DOHH2 (cell line): ENCODE measurements at regions not wholly inside any gene's neighbourhood (a gene's known extent, or its start where the extent isn't known, plus 50 kb on each side); places are given as distances from the start of the nearest gene placed in this dataset.

ENCODE experiments used
- H3F3A ChIP-seq: fragments of 200-600 bp; sonication (generic), shearing (Covaris generic); 2 replicates; pipeline ENCODE4 v1.6.0; 2016; ENCODE audit warnings: antibody characterized with exemption, mild to moderate bottlenecking; ENCODE audit not compliant: control insufficient read depth, insufficient read depth
- H3K27ac ChIP-seq: fragments of 200-600 bp; sonication (generic); 2 replicates; pipeline ENCODE4 v1.5.1; 2014; ENCODE audit warnings: low read depth, mild to moderate bottlenecking, low read length, moderate library complexity
- H3K27me3 ChIP-seq: fragments of 200-600 bp; sonication (generic); 2 replicates; pipeline ENCODE4 v1.6.1; 2014; ENCODE audit warnings: mild to moderate bottlenecking, low read length, mixed read lengths; ENCODE audit not compliant: control insufficient read depth
- H3K36me3 ChIP-seq: fragments of 200-600 bp; sonication (generic); 2 replicates; pipeline ENCODE4 v1.6.1; 2014; ENCODE audit warnings: mild to moderate bottlenecking, low read length, moderate library complexity, mixed read lengths; ENCODE audit not compliant: control insufficient read depth
- H3K4me1 ChIP-seq: fragments of 200-600 bp; sonication (generic); 2 replicates; pipeline ENCODE4 v1.6.1; 2014; ENCODE audit warnings: mild to moderate bottlenecking, low read length, mixed read lengths; ENCODE audit not compliant: control insufficient read depth
- H3K4me2 ChIP-seq: fragments of 200-600 bp; sonication (generic); 2 replicates; pipeline ENCODE4 v1.6.0; 2014; ENCODE audit warnings: mild to moderate bottlenecking, low read length, moderate library complexity
- H3K4me3 ChIP-seq: fragments of 200-600 bp; sonication (generic); 2 replicates; pipeline ENCODE4 v1.5.1; 2014; ENCODE audit warnings: mild to moderate bottlenecking, low read length, mixed read lengths
- H3K79me2 ChIP-seq: fragments of 200-600 bp; sonication (generic); 2 replicates; pipeline ENCODE4 v1.6.1; 2014; ENCODE audit warnings: mild to moderate bottlenecking, low read length, mixed read lengths; ENCODE audit not compliant: control insufficient read depth
- H3K9me2 ChIP-seq: fragments of 200-600 bp; sonication (generic); replicated peaks from 2 replicates; pipeline ENCODE4 v1.6.1; 2014; ENCODE audit warnings: mild to moderate bottlenecking, low read length, mixed read lengths; ENCODE audit not compliant: control insufficient read depth
- H3K9me3 ChIP-seq: fragments of 200-600 bp; sonication (generic); 2 replicates; pipeline ENCODE4 v1.6.1; 2014; ENCODE audit warnings: antibody characterized with exemption, low read length, mixed read lengths; ENCODE audit not compliant: control insufficient read depth, insufficient read depth
- H4K20me1 ChIP-seq: fragments of 200-600 bp; sonication (generic); 2 replicates; pipeline ENCODE4 v1.6.0; 2014; ENCODE audit warnings: low read depth, mild to moderate bottlenecking, antibody characterized with exemption, low read length, moderate library complexity; ENCODE audit not compliant: control insufficient read depth, insufficient read depth
- CTCF ChIP-seq: fragments of 200-600 bp; sonication (generic); IDR thresholded peaks from one replicate; pipeline ENCODE4 v1.5.1; 2014; ENCODE audit warnings: antibody characterized with exemption, mild to moderate bottlenecking, low read depth, low read length; ENCODE audit not compliant: poor library complexity, severe bottlenecking
- EZH2phosphoT487 ChIP-seq: fragments of 200-600 bp; sonication (generic); IDR thresholded peaks from 2 replicates; pipeline ENCODE4 v1.6.1; 2017; ENCODE audit warnings: borderline replicate concordance, mild to moderate bottlenecking, antibody characterized with exemption, low read length, moderate library complexity, mixed read lengths

- Histone ChIP-seq H3K9me3 (no peaks in the 10 kb centered on the region), H4K20me1 (no peaks in the 10 kb centered on the region), H3K4me2 (no peak overlapping the region), H3K27me3 (no peaks in the 10 kb centered on the region), H3K36me3 (no peaks in the 10 kb centered on the region), H3K79me2 (no peaks in the 10 kb centered on the region), H3K4me1 (no peaks in the 10 kb centered on the region), H3F3A (no peaks in the 10 kb centered on the region), H3K4me3 (no peak overlapping the region), H3K27ac (no peak overlapping the region), H3K9me2 (no peaks in the 10 kb centered on the region)
- TF ChIP-seq CTCF (no peak), EZH2phosphoT487 (no peak)
Observed at GRCh38 chr10:35848412-35848811, 206.3 kb upstream of the FZD8 start.

- Histone ChIP-seq H4K20me1 (no peaks in the 10 kb centered on the region), H3K4me1 (no peaks in the 10 kb centered on the region), H3F3A (no peaks in the 10 kb centered on the region), H3K27me3 (no peaks in the 10 kb centered on the region), H3K9me2 (no peaks in the 10 kb centered on the region), H3K36me3 (no peaks in the 10 kb centered on the region), H3K4me2 (no peak overlapping the region), H3K79me2 (no peaks in the 10 kb centered on the region), H3K9me3 (no peaks in the 10 kb centered on the region), H3K27ac (no peak overlapping the region), H3K4me3 (no peak overlapping the region)
- TF ChIP-seq CTCF (no peak), EZH2phosphoT487 (no peak)
Observed at GRCh38 chr10:35844686-35845085, 202.6 kb upstream of the FZD8 start.

GRCh38 chr10:35843524-35844181 lies 201.6 kb upstream of the FZD8 start:
- H3K36me3 ChIP-seq: no peaks in the 10 kb centered on the region
- TF ChIP-seq EZH2phosphoT487: no peak
- TF ChIP-seq CTCF: no peak
- H3K79me2 ChIP-seq: no peaks in the 10 kb centered on the region
- no peaks in the 10 kb centered on the region for H3K4me1 ChIP-seq
- H3K9me3 ChIP-seq: no peaks in the 10 kb centered on the region
- H3K27ac ChIP-seq: no peak overlapping the region
- H3K27me3 ChIP-seq: no peaks in the 10 kb centered on the region
- H3K9me2 ChIP-seq: no peaks in the 10 kb centered on the region
- H4K20me1 ChIP-seq: no peaks in the 10 kb centered on the region
- H3K4me3 ChIP-seq: no peak overlapping the region
- no peak overlapping the region for H3K4me2 ChIP-seq
- no peaks in the 10 kb centered on the region for H3F3A ChIP-seq

- Histone ChIP-seq H4K20me1 (no peaks in the 10 kb centered on the region), H3K27me3 (no peaks in the 10 kb centered on the region), H3K79me2 (no peaks in the 10 kb centered on the region), H3F3A (no peaks in the 10 kb centered on the region), H3K9me3 (no peaks in the 10 kb centered on the region), H3K27ac (no peak overlapping the region), H3K36me3 (no peaks in the 10 kb centered on the region), H3K9me2 (no peaks in the 10 kb centered on the region), H3K4me3 (no peak overlapping the region), H3K4me1 (no peaks in the 10 kb centered on the region), H3K4me2 (no peak overlapping the region)
- TF ChIP-seq CTCF (no peak), EZH2phosphoT487 (no peak)
Observed at GRCh38 chr10:35838054-35838453, 196.0 kb upstream of the FZD8 start.
